Kidney (tissue), 13 donors: ENCODE measurements at regions not wholly inside any gene's neighbourhood (a gene's known extent, or its start where the extent isn't known, plus 50 kb on each side); places are given as distances from the start of the nearest gene placed in this dataset.
"Not testable (repeated sequence)": the region's sequence is repeated elsewhere in the genome, so short reads cannot be mapped to it uniquely, and the experiment has no call there.

Experiments used
- DNase-seq, 5 donors: peaks; one replicate each; pipeline ENCODE4 v3.0.0-alpha.2; 2013 to 2020
- FAIRE-seq: peaks from 2 replicates; lab custom pipeline; 2012; peaks lifted over from hg19 to GRCh38; lab: Jason Lieb, UNC
- H3K27ac ChIP-seq, 2 donors: one replicate each; pipeline ENCODE4 v1.7.0; 2013; ENCODE audit warnings: low read depth in 2 of 2, low read length in 2 of 2, inconsistent platforms in 1 of 2
- H3K27me3 ChIP-seq: one replicate; pipeline ENCODE4 v1.7.1; 2013; ENCODE audit warnings: low read length, inconsistent platforms; ENCODE audit not compliant: control insufficient read depth, insufficient read depth
- H3K36me3 ChIP-seq, 3 donors: one replicate each; pipeline versions ENCODE4 v1.7.0 to v1.7.1; 2013; ENCODE audit warnings: low read length in 3 of 3, control low read depth in 1 of 3, inconsistent platforms in 1 of 3; ENCODE audit not compliant: insufficient read depth in 3 of 3, control insufficient read depth in 2 of 3
- H3K4me1 ChIP-seq, 3 donors: one replicate each; pipeline versions ENCODE4 v1.7.0 to v1.7.1; 2013; ENCODE audit warnings: low read length in 3 of 3, inconsistent platforms in 1 of 3, low read depth in 1 of 3; ENCODE audit not compliant: control insufficient read depth in 2 of 3, insufficient read depth in 2 of 3
- H3K4me3 ChIP-seq, 3 donors: one replicate each; pipeline versions ENCODE4 v1.7.0 to v1.8.1; 2013; ENCODE audit warnings: low read length in 3 of 3, control low read depth in 1 of 3, inconsistent platforms in 1 of 3
- H3K9ac ChIP-seq, 3 donors: one replicate each; pipeline versions ENCODE4 v1.7.0 to v1.7.1; 2013; ENCODE audit warnings: low read length in 3 of 3, control low read depth in 1 of 3, inconsistent platforms in 1 of 3
- H3K9me3 ChIP-seq, 3 donors: one replicate each; pipeline versions ENCODE4 v1.7.0 to v1.7.1; 2013; ENCODE audit warnings: low read length in 3 of 3, control low read depth in 1 of 3, inconsistent platforms in 1 of 3; ENCODE audit not compliant: control insufficient read depth in 2 of 3, insufficient read depth in 1 of 3
- CTCF ChIP-seq: IDR thresholded peaks from 3 replicates; pipeline ENCODE4 v1.5.1; 2012; ENCODE audit warnings: mild to moderate bottlenecking, moderate library complexity, borderline replicate concordance; ENCODE audit not compliant: insufficient read depth; ENCODE audit errors: extremely low read depth
- intact Hi-C: fragments of 100-400 bp; cut with DNase I; formaldehyde crosslinking; loops from one replicate; pipeline ENCODE4 v1.11.1; 2022
- donor health status: control.
- donor health status: control.
- donor health status: control.
- donor health status: control.
- donor health status: control.
- donor health status: DM: yes; HTN: yes; CAD: no.
- donor health status: Normal renal cell carcinoma (clear cell type).

GRCh38 chr5:113742639-113743038, 229.1 kb downstream of the YTHDC2 start:
- no peak for TF ChIP-seq CTCF
- no peak overlapping the region for H3K4me3 ChIP-seq
- no peak overlapping the region for H3K27ac ChIP-seq
- H3K4me1 ChIP-seq: no peaks in the 10 kb centered on the region
- no peaks in the 10 kb centered on the region for H3K9me3 ChIP-seq
- H3K27me3 ChIP-seq: no peaks in the 10 kb centered on the region
- H3K36me3 ChIP-seq: no peaks in the 10 kb centered on the region
- DNase-seq (peak in 2 of 5 donors; percentile 47 to 67), FAIRE-seq (no peak)
- no peak overlapping the region for H3K9ac ChIP-seq
- intact Hi-C loops: no loop called here

- Histone ChIP-seq H3K9ac (no peak overlapping the region), H3K9me3 (peaks cover 0 to 4% (median 0%) of the 10 kb centered on the region in 3 donors), H3K27ac (no peak overlapping the region), H3K4me3 (no peak overlapping the region), H3K36me3 (no peaks in the 10 kb centered on the region), H3K4me1 (no peaks in the 10 kb centered on the region), H3K27me3 (no peaks in the 10 kb centered on the region)
- FAIRE-seq: no peak
- DNase-seq: no peak
- intact Hi-C loops: no loop called here
- TF ChIP-seq CTCF: no peak
These were observed 234.9 kb downstream of the YTHDC2 start for GRCh38 chr5:113748403-113748802.

GRCh38 chr5:113749334-113749733, 235.8 kb downstream of the YTHDC2 start:
- TF ChIP-seq CTCF: no peak
- H3K4me1 ChIP-seq: no peaks in the 10 kb centered on the region
- no peak overlapping the region for H3K4me3 ChIP-seq
- no peak overlapping the region for H3K27ac ChIP-seq
- H3K27me3 ChIP-seq: no peaks in the 10 kb centered on the region
- intact Hi-C loops: no loop called here
- no peak overlapping the region for H3K9ac ChIP-seq
- H3K36me3 ChIP-seq: no peaks in the 10 kb centered on the region
- no peak for DNase-seq
- H3K9me3 ChIP-seq: peaks cover 0 to 4% (median 0%) of the 10 kb centered on the region in 3 donors
- no peak for FAIRE-seq

- H3K27ac ChIP-seq, H3K4me1 ChIP-seq, H3K36me3 ChIP-seq, FAIRE-seq, intact Hi-C loops, H3K4me3 ChIP-seq, H3K9me3 ChIP-seq, DNase-seq, H3K9ac ChIP-seq, H3K27me3 ChIP-seq: not testable (repeated sequence)
These were observed 239.7 kb downstream of the YTHDC2 start for GRCh38 chr5:113753182-113753581.
